HepG2 (cell line): ENCODE measurements at regions not wholly inside any gene's neighbourhood (a gene's known extent, or its start where the extent isn't known, plus 50 kb on each side); places are given as distances from the start of the nearest gene placed in this dataset.
A peak's percentile ranks its signal among the peaks of the same experiment; 100 is the strongest.

Source experiments
- ATAC-seq: fragments of 200-7000 bp; cut with Tn5 transposase; 3 replicates; pipeline ENCODE4 v1.9.1; 2020; ENCODE audit warnings: mild to moderate bottlenecking, moderate library complexity
- BruUV-seq: library from RNA; stranded (reverse); fragments of 400-500 nt; replicated peaks from 2 replicates; lab custom pipeline; 2021; lab: Mats Ljungman, UMichigan
- CTCF ChIA-PET: fragments of 300-600 bp; formaldehyde crosslinking; extraction: SDS; loops from one replicate; lab custom pipeline; 2021; ENCODE audit warnings: low total read pairs, inconsistent platforms, low intra/inter-chr PET ratio; lab: Yijun Ruan, JAX
- POLR2A ChIA-PET: fragments of 350-600 bp; sonication (Branson Sonifier 250); formaldehyde crosslinking; loops from one replicate; lab custom pipeline; 2020; ENCODE audit warnings: antibody characterized with exemption, inconsistent platforms; lab: Yijun Ruan, JAX
- DNase-seq: peaks from one replicate; pipeline ENCODE4 v3.0.0-alpha.2; 2015; ENCODE audit warnings: low spot score
- FAIRE-seq: peaks from 3 replicates; lab custom pipeline; 2011; peaks lifted over from hg19 to GRCh38; lab: Jason Lieb, UNC
- H2AFZ ChIP-seq: one replicate; pipeline ENCODE4 v1.6.1; 2011; ENCODE audit warnings: low read length, inconsistent platforms
- H3K27ac ChIP-seq: fragments of 300-600 bp; 3 replicates; pipeline ENCODE4 v1.8.0; 2011; ENCODE audit warnings: mixed run types, mild to moderate bottlenecking, mixed read lengths, low read length, inconsistent platforms; ENCODE audit not compliant: insufficient read depth; ENCODE audit errors: extremely low read length
- H3K27me3 ChIP-seq, 2 experiments: fragments of 200-600 bp in 1 of 2; 2 replicates in 1 of 2; 3 replicates in 1 of 2; pipeline versions ENCODE4 v1.6.0 to v1.8.0; 2011; ENCODE audit warnings: low read length in 2 of 2, mild to moderate bottlenecking in 2 of 2, moderate library complexity in 2 of 2, inconsistent platforms in 1 of 2; ENCODE audit not compliant: insufficient read depth in 2 of 2, control insufficient read depth in 1 of 2
- H3K36me3 ChIP-seq, 2 experiments: fragments of 200-600 bp in 1 of 2; replicated peaks in 1 of 2; 2 replicates in 1 of 2; 3 replicates in 1 of 2; pipeline versions ENCODE4 v1.5.1 to v1.8.0; 2011; ENCODE audit warnings: low read length in 2 of 2, inconsistent platforms in 1 of 2; ENCODE audit not compliant: insufficient read depth in 2 of 2, control insufficient read depth in 1 of 2
- H3K4me1 ChIP-seq: 2 replicates; pipeline ENCODE4 v1.5.1; 2012; ENCODE audit warnings: low read length, inconsistent platforms; ENCODE audit not compliant: insufficient read depth
- H3K4me2 ChIP-seq: 2 replicates; pipeline ENCODE4 v1.6.0; 2011; ENCODE audit warnings: low read depth, low read length, inconsistent platforms
- H3K4me3 ChIP-seq, 3 experiments: fragments of 200-600 bp in 1 of 3; sonication (generic), shearing (Covaris generic) in 1 of 3; replicated peaks in 1 of 3; 2 replicates each; pipeline ENCODE4 v1.5.1; 2011 to 2016; ENCODE audit warnings: low read length in 3 of 3, inconsistent platforms in 2 of 3, low read depth in 2 of 3, mild to moderate bottlenecking in 2 of 3, control low read depth in 1 of 3, mixed read lengths in 1 of 3; ENCODE audit not compliant: insufficient read depth in 1 of 3
- H3K79me2 ChIP-seq: one replicate; pipeline ENCODE4 v1.6.1; 2011; ENCODE audit warnings: low read length, inconsistent platforms; ENCODE audit not compliant: insufficient read depth
- H3K9ac ChIP-seq: 2 replicates; pipeline ENCODE4 v1.6.0; 2011; ENCODE audit warnings: mild to moderate bottlenecking, low read depth, low read length, inconsistent platforms; ENCODE audit not compliant: insufficient read depth
- H3K9me3 ChIP-seq: 2 replicates; pipeline ENCODE4 v1.5.1; 2012; ENCODE audit warnings: mild to moderate bottlenecking, low read length
- H4K20me1 ChIP-seq: 2 replicates; pipeline ENCODE4 v1.6.0; 2011; ENCODE audit warnings: inconsistent platforms, mild to moderate bottlenecking, low read length, moderate library complexity; ENCODE audit not compliant: insufficient read depth
- BORCS8-MEF2B ChIP-seq: sonication (generic); formaldehyde crosslinking; IDR thresholded peaks from 2 replicates; pipeline ENCODE4 v1.8.0; 2022; ENCODE audit warnings: mild to moderate bottlenecking, missing genetic modification reagents
- BRD4 ChIP-seq: sonication (generic); formaldehyde crosslinking; IDR thresholded peaks from 2 replicates; pipeline ENCODE4 v1.4.0; 2020; ENCODE audit warnings: missing genetic modification reagents
- KLF9 ChIP-seq: IDR thresholded peaks from 2 replicates; pipeline ENCODE4 v1.6.1; 2016; ENCODE audit warnings: low read depth
- MLLT10 ChIP-seq: sonication (generic); formaldehyde crosslinking; IDR thresholded peaks from 2 replicates; pipeline ENCODE4 v1.4.0; 2020; ENCODE audit warnings: missing genetic modification reagents
- MNT ChIP-seq: fragments of 450-650 bp; IDR thresholded peaks from 2 replicates; pipeline ENCODE4 v1.6.1; 2016
- NBN ChIP-seq: fragments of 450-650 bp; conservative IDR thresholded peaks from 2 replicates; pipeline ENCODE4 v1.6.1; 2017
- POLR2A ChIP-seq, 2 experiments: IDR thresholded peaks; 2 replicates each; pipeline ENCODE4 v1.6.1; 2011; ENCODE audit warnings: low read depth in 2 of 2, low read length in 2 of 2, mild to moderate bottlenecking in 1 of 2, moderate library complexity in 1 of 2; ENCODE audit not compliant: insufficient read depth in 1 of 2
- PRMT3 ChIP-seq: sonication (generic); formaldehyde crosslinking; IDR thresholded peaks from 2 replicates; pipeline ENCODE4 v1.8.1; 2022; ENCODE audit warnings: low read depth, mild to moderate bottlenecking, moderate library complexity, missing genetic modification reagents, borderline replicate concordance
- RARG ChIP-seq: sonication (generic); formaldehyde crosslinking; IDR thresholded peaks from 2 replicates; pipeline ENCODE4 v1.4.0; 2020; ENCODE audit warnings: low read depth, mild to moderate bottlenecking, missing genetic modification reagents
- SAP130 ChIP-seq: IDR thresholded peaks from 2 replicates; pipeline ENCODE4 v1.6.1; 2016; ENCODE audit warnings: low read depth
- SATB2 ChIP-seq: sonication (generic); formaldehyde crosslinking; IDR thresholded peaks from 2 replicates; pipeline ENCODE4 v1.5.0; 2020; ENCODE audit warnings: missing genetic modification reagents
- SP140L ChIP-seq: sonication (generic); formaldehyde crosslinking; IDR thresholded peaks from 2 replicates; pipeline ENCODE4 v1.4.0; 2020; ENCODE audit warnings: missing genetic modification reagents, borderline replicate concordance
- ZNF224 ChIP-seq: sonication (generic); formaldehyde crosslinking; IDR thresholded peaks from 2 replicates; pipeline ENCODE4 v1.5.0; 2020; ENCODE audit warnings: mild to moderate bottlenecking, missing genetic modification reagents
- ZNF468 ChIP-seq: sonication (generic); formaldehyde crosslinking; IDR thresholded peaks from 2 replicates; pipeline ENCODE4 v1.8.0; 2022; ENCODE audit warnings: mild to moderate bottlenecking, moderate library complexity, missing genetic modification reagents
- ZNF496 ChIP-seq: sonication (generic); formaldehyde crosslinking; IDR thresholded peaks from 2 replicates; pipeline ENCODE4 v1.8.1; 2023; ENCODE audit warnings: mild to moderate bottlenecking, moderate library complexity, missing genetic modification reagents; ENCODE audit not compliant: insufficient replicate concordance
- WGBS: methylation state at CpG from one replicate; pipeline ENCODE4 v1.1.6; 2017; ENCODE audit warnings: low lambda C conversion rate; 5-methylcytosine and 5-hydroxymethylcytosine counted together
- in situ Hi-C: cut with HindIII; loops from 2 replicates; pipeline ENCODE4 v1.10.0; 2017; ENCODE audit warnings: low pct_unique_long_range_greater_than_20kb; ENCODE audit not compliant: extremely low pct_ligation_motif_present
- intact Hi-C: fragments of 100-400 bp; cut with micrococcal nuclease; formaldehyde crosslinking; loops from one replicate; pipeline ENCODE4 v1.10.0; 2022; ENCODE audit not compliant: unreplicated experiment
- TF ChIP-seq, protein P1 (sequence below): sonication (generic); formaldehyde crosslinking; conservative IDR thresholded peaks from 2 replicates; pipeline ENCODE4 v1.8.0; 2022; ENCODE audit warnings: missing genetic modification reagents

- ATAC-seq, result peak; percentile 77
- BruUV-seq, result no TSS peak
- no peaks in the 10 kb centered on the region for H4K20me1 ChIP-seq
- POLR2A ChIA-PET, result no interaction called here
- intact Hi-C loops (no loop called here), in situ Hi-C loops (no loop called here)
- no peak overlapping the region for H3K9ac ChIP-seq
- CTCF ChIA-PET, result no interaction called here
- no peak for DNase-seq
- H3K9me3 ChIP-seq, result no peaks in the 10 kb centered on the region
- no peaks in the 10 kb centered on the region for H3K4me1 ChIP-seq
- 21% methylated on average over 7 of the region's 9 CpGs for WGBS
- no peak overlapping the region for H3K27ac ChIP-seq
- FAIRE-seq, result no peak
- no peak overlapping the region for H3K4me2 ChIP-seq
- no peak overlapping the region for H2AFZ ChIP-seq
- H3K27me3 ChIP-seq, result no peaks in the 10 kb centered on the region
- no peaks in the 10 kb centered on the region for H3K79me2 ChIP-seq
- TF ChIP-seq MNT (0 out of 2 replicates have a peak, but pooled peaks have one; percentile 16), RARG (CRISPR knock-in tag) (no peak), POLR2A (IDR thresholded peaks at IDR 0.05; ENCODE audit: insufficient read depth in 1 of 2, low read depth in 2 of 2, low read length in 2 of 2) (no peak)
- no peak overlapping the region for H3K4me3 ChIP-seq
- no peaks in the 10 kb centered on the region for H3K36me3 ChIP-seq
Observed at GRCh38 chr4:134328741-134329140, 127.2 kb upstream of the PABPC4L start.

GRCh38 chr4:134327274-134328122 is 125.9 kb upstream of the PABPC4L start:
- in situ Hi-C loops, result no loop called here
- Histone ChIP-seq H3K4me2 (no peak overlapping the region), H3K4me1 (no peaks in the 10 kb centered on the region), H3K27ac (no peak overlapping the region), H3K4me3 (no peak overlapping the region), H3K9me3 (no peaks in the 10 kb centered on the region), H4K20me1 (no peaks in the 10 kb centered on the region), H3K79me2 (no peaks in the 10 kb centered on the region), H2AFZ (no peak overlapping the region), H3K27me3 (no peaks in the 10 kb centered on the region), H3K9ac (no peak overlapping the region), H3K36me3 (no peaks in the 10 kb centered on the region)
- no TSS peak for BruUV-seq
- no peak for ATAC-seq
- FAIRE-seq, result no peak
- intact Hi-C loops, result no loop called here
- POLR2A ChIA-PET, result no interaction called here
- CTCF ChIA-PET, result no interaction called here
- 54% methylated on average over 25 of the region's 41 CpGs for WGBS
- DNase-seq, result no peak
- TF ChIP-seq BRD4, result no peak
- TF ChIP-seq, protein P1, sequence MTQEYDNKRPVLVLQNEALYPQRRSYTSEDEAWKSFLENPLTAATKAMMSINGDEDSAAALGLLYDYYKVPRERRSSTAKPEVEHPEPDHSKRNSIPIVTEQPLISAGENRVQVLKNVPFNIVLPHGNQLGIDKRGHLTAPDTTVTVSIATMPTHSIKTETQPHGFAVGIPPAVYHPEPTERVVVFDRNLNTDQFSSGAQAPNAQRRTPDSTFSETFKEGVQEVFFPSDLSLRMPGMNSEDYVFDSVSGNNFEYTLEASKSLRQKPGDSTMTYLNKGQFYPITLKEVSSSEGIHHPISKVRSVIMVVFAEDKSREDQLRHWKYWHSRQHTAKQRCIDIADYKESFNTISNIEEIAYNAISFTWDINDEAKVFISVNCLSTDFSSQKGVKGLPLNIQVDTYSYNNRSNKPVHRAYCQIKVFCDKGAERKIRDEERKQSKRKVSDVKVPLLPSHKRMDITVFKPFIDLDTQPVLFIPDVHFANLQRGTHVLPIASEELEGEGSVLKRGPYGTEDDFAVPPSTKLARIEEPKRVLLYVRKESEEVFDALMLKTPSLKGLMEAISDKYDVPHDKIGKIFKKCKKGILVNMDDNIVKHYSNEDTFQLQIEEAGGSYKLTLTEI (CRISPR knock-in tag), result no peak
- no peak for TF ChIP-seq ZNF496 (CRISPR knock-in tag)
- no peak for TF ChIP-seq ZNF468
- no peak for TF ChIP-seq NBN
- no peak for TF ChIP-seq BORCS8-MEF2B (CRISPR knock-in tag)
- no peak for TF ChIP-seq SATB2 (CRISPR knock-in tag)
- TF ChIP-seq SP140L (CRISPR knock-in tag), result no peak
- no peak for TF ChIP-seq SAP130
- no peak for TF ChIP-seq ZNF224 (CRISPR knock-in tag)
- TF ChIP-seq MLLT10 (CRISPR knock-in tag), result no peak
- TF ChIP-seq KLF9 (CRISPR knock-in tag), result no peak
- TF ChIP-seq PRMT3 (CRISPR knock-in tag), result no peak
